SK-N-MC (cell line): ENCODE measurements at regions not wholly inside any gene's neighbourhood (a gene's known extent, or its start where the extent isn't known, plus 50 kb on each side); places are given as distances from the start of the nearest gene placed in this dataset.

Experiments used
- DNase-seq: peaks from one replicate; pipeline ENCODE4 v3.0.0-alpha.2; 2011; ENCODE audit warnings: low read depth, low spot score
- H3K27ac ChIP-seq: fragments of 200-600 bp; sonication (generic); 2 replicates; pipeline ENCODE4 v1.5.1; 2016; ENCODE audit warnings: mixed run types
- H3K36me3 ChIP-seq: fragments of 200-600 bp; sonication (generic); 2 replicates; pipeline ENCODE4 v1.6.1; 2017; ENCODE audit warnings: antibody characterized with exemption, low read length, mixed read lengths; ENCODE audit not compliant: insufficient read depth
- H3K4me3 ChIP-seq: fragments of 200-600 bp; sonication (generic); 2 replicates; pipeline ENCODE4 v1.5.1; 2016
- H3K9ac ChIP-seq: fragments of 200-600 bp; sonication (generic); 2 replicates; pipeline ENCODE4 v1.8.0; 2017; ENCODE audit warnings: mixed run types, mixed read lengths; ENCODE audit not compliant: insufficient read length
- H3K9me3 ChIP-seq: fragments of 200-600 bp; sonication (generic); 2 replicates; pipeline ENCODE4 v1.6.1; 2017; ENCODE audit warnings: low read depth, mild to moderate bottlenecking, antibody characterized with exemption, low read length, moderate library complexity, mixed read lengths
- EZH2 ChIP-seq: fragments of 200-600 bp; sonication (generic); IDR thresholded peaks from one replicate; pipeline ENCODE4 v1.6.1; 2017; ENCODE audit warnings: antibody characterized with exemption
- FOXP2 ChIP-seq: optimal IDR thresholded peaks from 2 replicates; pipeline ENCODE3; 2011; ENCODE audit warnings: mild to moderate bottlenecking, moderate library complexity; ENCODE audit not compliant: insufficient read depth; ENCODE audit errors: extremely low read length, control extremely low read depth
- POLR2AphosphoS5 ChIP-seq: IDR thresholded peaks from 2 replicates; pipeline ENCODE4 v1.6.1; 2012; ENCODE audit warnings: mild to moderate bottlenecking, low read depth, low read length, borderline replicate concordance

- no peaks in the 10 kb centered on the region for H3K36me3 ChIP-seq
- H3K4me3 ChIP-seq = no peak overlapping the region
- TF ChIP-seq POLR2AphosphoS5 (no peak), EZH2 (no peak), FOXP2 (no peak)
- H3K9ac ChIP-seq = no peak overlapping the region
- no peaks in the 10 kb centered on the region for H3K9me3 ChIP-seq
- no peak for DNase-seq
- no peak overlapping the region for H3K27ac ChIP-seq
These were observed 151.7 kb upstream of the CASK start for GRCh38 chrX:42075032-42075431.

GRCh38 chrX:42073448-42073847, 150.1 kb upstream of the CASK start:
- Histone ChIP-seq H3K4me3 (no peak overlapping the region), H3K27ac (no peak overlapping the region), H3K9me3 (no peaks in the 10 kb centered on the region), H3K9ac (no peak overlapping the region), H3K36me3 (no peaks in the 10 kb centered on the region)
- no peak for DNase-seq
- no peak for TF ChIP-seq FOXP2
- TF ChIP-seq EZH2 = no peak
- no peak for TF ChIP-seq POLR2AphosphoS5

GRCh38 chrX:42070866-42071265, 147.5 kb upstream of the CASK start:
- H3K9me3 ChIP-seq = no peaks in the 10 kb centered on the region
- no peak overlapping the region for H3K27ac ChIP-seq
- DNase-seq = no peak
- no peak overlapping the region for H3K9ac ChIP-seq
- H3K36me3 ChIP-seq = no peaks in the 10 kb centered on the region
- H3K4me3 ChIP-seq = no peak overlapping the region
- TF ChIP-seq POLR2AphosphoS5 (no peak), FOXP2 (no peak), EZH2 (no peak)

- no peak for DNase-seq
- no peaks in the 10 kb centered on the region for H3K36me3 ChIP-seq
- no peaks in the 10 kb centered on the region for H3K9me3 ChIP-seq
- no peak overlapping the region for H3K27ac ChIP-seq
- H3K4me3 ChIP-seq = no peak overlapping the region
- TF ChIP-seq EZH2 = no peak
- TF ChIP-seq FOXP2 = no peak
- no peak for TF ChIP-seq POLR2AphosphoS5
- no peak overlapping the region for H3K9ac ChIP-seq
These were observed 130.9 kb upstream of the CASK start for GRCh38 chrX:42054256-42054655.

GRCh38 chrX:42050345-42050744, 127.0 kb upstream of the CASK start:
- no peak for TF ChIP-seq POLR2AphosphoS5
- no peak for TF ChIP-seq EZH2
- TF ChIP-seq FOXP2 = no peak
- no peak for DNase-seq
- Histone ChIP-seq H3K4me3 (no peak overlapping the region), H3K9me3 (no peaks in the 10 kb centered on the region), H3K36me3 (no peaks in the 10 kb centered on the region), H3K9ac (no peak overlapping the region), H3K27ac (no peak overlapping the region)

- TF ChIP-seq FOXP2 = no peak
- DNase-seq = no peak
- no peaks in the 10 kb centered on the region for H3K36me3 ChIP-seq
These were observed 124.5 kb upstream of the CASK start for GRCh38 chrX:42047886-42048285.

GRCh38 chrX:42028109-42028508, 104.8 kb upstream of the CASK start:
- no peak for TF ChIP-seq FOXP2
- no peak for TF ChIP-seq EZH2
- TF ChIP-seq POLR2AphosphoS5 = no peak
- no peak overlapping the region for H3K27ac ChIP-seq
- no peaks in the 10 kb centered on the region for H3K9me3 ChIP-seq
- no peak for DNase-seq
- no peak overlapping the region for H3K4me3 ChIP-seq
- H3K36me3 ChIP-seq = no peaks in the 10 kb centered on the region
- no peak overlapping the region for H3K9ac ChIP-seq

More at GRCh38 chrX:42047886-42048285, 124.5 kb upstream of the CASK start:
- Histone ChIP-seq H3K9ac (no peak overlapping the region), H3K9me3 (no peaks in the 10 kb centered on the region), H3K27ac (no peak overlapping the region), H3K4me3 (no peak overlapping the region)

- DNase-seq = no peak
- TF ChIP-seq FOXP2 (no peak), POLR2AphosphoS5 (no peak), EZH2 (no peak)
- Histone ChIP-seq H3K4me3 (no peak overlapping the region), H3K9me3 (no peaks in the 10 kb centered on the region), H3K36me3 (no peaks in the 10 kb centered on the region), H3K27ac (no peak overlapping the region), H3K9ac (no peak overlapping the region)
These were observed 104.1 kb upstream of the CASK start for GRCh38 chrX:42027367-42028000.

- Histone ChIP-seq H3K4me3 (no peak overlapping the region), H3K9me3 (no peaks in the 10 kb centered on the region), H3K9ac (no peak overlapping the region), H3K27ac (no peak overlapping the region), H3K36me3 (no peaks in the 10 kb centered on the region)
- no peak for DNase-seq
- TF ChIP-seq FOXP2 = no peak
- no peak for TF ChIP-seq POLR2AphosphoS5
- TF ChIP-seq EZH2 = no peak
These were observed 102.5 kb upstream of the CASK start for GRCh38 chrX:42025861-42026260.
